GM19023 (cell line): ENCODE measurements at regions not wholly inside any gene's neighbourhood (a gene's known extent, or its start where the extent isn't known, plus 50 kb on each side); places are given as distances from the start of the nearest gene placed in this dataset.

ENCODE experiments used
- ATAC-seq: cut with Tn5 transposase; IDR thresholded peaks from one replicate; pipeline ENCODE4 v1.9.1; 2021; ENCODE audit warnings: mild to moderate bottlenecking, moderate library complexity; ENCODE audit not compliant: unreplicated experiment

- ATAC-seq: no peak
Measured at GRCh38 chr11:95451261-95451660, 220.3 kb upstream of the SESN3 start.

GRCh38 chr11:95450547-95451123 lies 219.6 kb upstream of the SESN3 start:
- ATAC-seq: no peak

- ATAC-seq: no peak
Measured at GRCh38 chr11:95445746-95446333, 214.8 kb upstream of the SESN3 start.

GRCh38 chr11:95444309-95445241 lies 213.6 kb upstream of the SESN3 start:
- no peak for ATAC-seq

- ATAC-seq: peak; percentile 95
Measured at GRCh38 chr11:95443386-95443785, 212.4 kb upstream of the SESN3 start.

- no peak for ATAC-seq
Measured at GRCh38 chr11:95442531-95443050, 211.6 kb upstream of the SESN3 start.

GRCh38 chr11:95435628-95436353 lies 204.8 kb upstream of the SESN3 start:
- no peak for ATAC-seq

GRCh38 chr11:95435192-95435591 lies 204.2 kb upstream of the SESN3 start:
- ATAC-seq: no peak

- ATAC-seq: no peak
Measured at GRCh38 chr11:95434489-95435057, 203.6 kb upstream of the SESN3 start.

- ATAC-seq: no peak
Measured at GRCh38 chr11:95434009-95434408, 203.0 kb upstream of the SESN3 start.

GRCh38 chr11:95432714-95433503 lies 201.9 kb upstream of the SESN3 start:
- no peak for ATAC-seq

GRCh38 chr11:95429376-95429907 lies 198.4 kb upstream of the SESN3 start:
- no peak for ATAC-seq

GRCh38 chr11:95426823-95427462 lies 195.9 kb upstream of the SESN3 start:
- ATAC-seq: no peak

- no peak for ATAC-seq
Measured at GRCh38 chr11:95419915-95420314, 188.9 kb upstream of the SESN3 start.

GRCh38 chr11:95418916-95419315 lies 187.9 kb upstream of the SESN3 start:
- ATAC-seq: no peak

- no peak for ATAC-seq
Measured at GRCh38 chr11:95417832-95418231, 186.8 kb upstream of the SESN3 start.

GRCh38 chr11:95415837-95416304 lies 184.9 kb upstream of the SESN3 start:
- no peak for ATAC-seq

GRCh38 chr11:95414217-95414616 lies 183.2 kb upstream of the SESN3 start:
- ATAC-seq: no peak

GRCh38 chr11:95413761-95414160 lies 182.8 kb upstream of the SESN3 start:
- no peak for ATAC-seq
